Keratinocyte (primary cell): ENCODE measurements at regions not wholly inside any gene's neighbourhood (a gene's known extent, or its start where the extent isn't known, plus 50 kb on each side); places are given as distances from the start of the nearest gene placed in this dataset.

Source experiments
- DNase-seq: peaks from one replicate; pipeline ENCODE4 v3.0.0-alpha.2; 2011; ENCODE audit warnings: low read depth, missing footprints, low spot score
- FAIRE-seq: peaks from 2 replicates; lab custom pipeline; 2011; peaks lifted over from hg19 to GRCh38; lab: Jason Lieb, UNC
- H2AFZ ChIP-seq: 2 replicates; pipeline ENCODE4 v1.6.0; 2012; ENCODE audit warnings: low read length, control low read depth, inconsistent platforms; ENCODE audit not compliant: control insufficient read depth
- H3K27ac ChIP-seq: 2 replicates; pipeline ENCODE4 v1.5.1; 2011; ENCODE audit warnings: low read length; ENCODE audit not compliant: control insufficient read depth, insufficient read depth
- H3K27me3 ChIP-seq: 3 replicates; pipeline ENCODE4 v1.6.0; 2011; ENCODE audit warnings: low read length; ENCODE audit not compliant: control insufficient read depth, insufficient read depth; ENCODE audit errors: extremely low read depth
- H3K36me3 ChIP-seq, 2 experiments: 2 replicates in 1 of 2; 3 replicates in 1 of 2; pipeline ENCODE4 v1.5.1; 2011; ENCODE audit warnings: low read length in 2 of 2, mild to moderate bottlenecking in 1 of 2; ENCODE audit not compliant: control insufficient read depth in 2 of 2, insufficient read depth in 2 of 2; ENCODE audit errors: extremely low read depth in 1 of 2
- H3K4me1 ChIP-seq: 3 replicates; pipeline ENCODE4 v1.5.1; 2011; ENCODE audit warnings: low read length; ENCODE audit not compliant: control insufficient read depth, insufficient read depth; ENCODE audit errors: extremely low read depth
- H3K4me2 ChIP-seq: 3 replicates; pipeline ENCODE4 v1.6.0; 2011; ENCODE audit warnings: low read depth, low read length; ENCODE audit not compliant: control insufficient read depth, insufficient read depth; ENCODE audit errors: extremely low read depth
- H3K4me3 ChIP-seq, 3 experiments: fragments of 200-600 bp in 1 of 3; sonication (generic) in 1 of 3; 2 replicates in 2 of 3; 3 replicates in 1 of 3; pipeline ENCODE4 v1.5.1; 2011 to 2016; ENCODE audit warnings: low read length in 3 of 3, mild to moderate bottlenecking in 3 of 3, control low read depth in 2 of 3, inconsistent platforms in 1 of 3, low read depth in 1 of 3, mixed read lengths in 1 of 3, mixed run types in 1 of 3, moderate library complexity in 1 of 3; ENCODE audit not compliant: control insufficient read depth in 2 of 3, insufficient read depth in 2 of 3; ENCODE audit errors: extremely low read depth in 1 of 3
- H3K79me2 ChIP-seq: 2 replicates; pipeline ENCODE4 v1.6.0; 2012; ENCODE audit warnings: low read length; ENCODE audit not compliant: control insufficient read depth, insufficient read depth
- H3K9ac ChIP-seq: 3 replicates; pipeline ENCODE4 v1.6.0; 2011; ENCODE audit warnings: low read length; ENCODE audit not compliant: control insufficient read depth, insufficient read depth; ENCODE audit errors: extremely low read depth
- H3K9me1 ChIP-seq: 3 replicates; pipeline ENCODE4 v1.6.0; 2011; ENCODE audit warnings: low read length; ENCODE audit not compliant: control insufficient read depth, insufficient read depth; ENCODE audit errors: extremely low read depth
- H3K9me3 ChIP-seq: 2 replicates; pipeline ENCODE4 v1.5.1; 2012; ENCODE audit warnings: low read depth, low read length; ENCODE audit not compliant: control insufficient read depth
- H4K20me1 ChIP-seq: 3 replicates; pipeline ENCODE4 v1.6.0; 2011; ENCODE audit warnings: low read length; ENCODE audit not compliant: control insufficient read depth, insufficient read depth; ENCODE audit errors: extremely low read depth
- CTCF ChIP-seq, 3 experiments: IDR thresholded peaks in 1 of 3; conservative IDR thresholded peaks in 1 of 3; optimal IDR thresholded peaks in 1 of 3; 2 replicates in 2 of 3; 3 replicates in 1 of 3; pipeline versions ENCODE3 to v1.5.1; 2011; ENCODE audit warnings: low read length in 3 of 3, mild to moderate bottlenecking in 3 of 3, moderate library complexity in 2 of 3, control low read depth in 1 of 3, inconsistent platforms in 1 of 3; ENCODE audit not compliant: insufficient read depth in 2 of 3; ENCODE audit errors: extremely low read depth in 1 of 3
- EZH2 ChIP-seq: IDR thresholded peaks from one replicate; pipeline ENCODE4 v1.6.1; 2012; ENCODE audit warnings: inconsistent platforms, mild to moderate bottlenecking, low read length, moderate library complexity
- dilution Hi-C: fragments of 300-500 bp; cut with MboI; formaldehyde crosslinking; loops from one replicate; pipeline ENCODE4 v1.7.0; 2020; ENCODE audit warnings: low sequenced_read_pairs; ENCODE audit not compliant: extremely low pct_ligation_motif_present

GRCh38 chr2:144063602-144064001 is 456.3 kb downstream of the ZEB2 start:
- FAIRE-seq = no peak
- no peak overlapping the region for H3K4me3 ChIP-seq
- dilution Hi-C loops = no loop called here

GRCh38 chr2:144054911-144055310 is 465.0 kb downstream of the ZEB2 start:
- Histone ChIP-seq H3K9me3 (no peaks in the 10 kb centered on the region), H3K36me3 (no peaks in the 10 kb centered on the region), H3K79me2 (no peaks in the 10 kb centered on the region), H4K20me1 (no peaks in the 10 kb centered on the region), H3K4me1 (no peaks in the 10 kb centered on the region), H3K9ac (no peak overlapping the region), H3K4me3 (no peak overlapping the region), H3K27ac (no peak overlapping the region), H3K9me1 (no peaks in the 10 kb centered on the region), H2AFZ (no peak overlapping the region), H3K4me2 (no peak overlapping the region), H3K27me3 (no peaks in the 10 kb centered on the region)
- DNase-seq (no peak), FAIRE-seq (no peak)
- dilution Hi-C loops = no loop called here
- TF ChIP-seq EZH2 = no peak
- no peak for TF ChIP-seq CTCF (optimal IDR thresholded peaks at IDR 0.05 in 1 of 3, IDR thresholded peaks at IDR 0.05 in 1 of 3, conservative IDR thresholded peaks at IDR 0.05 in 1 of 3; ENCODE audit: extremely low read depth in 1 of 3, insufficient read depth in 2 of 3, low read length in 3 of 3)

More at GRCh38 chr2:144063602-144064001, 456.3 kb downstream of the ZEB2 start:
- Histone ChIP-seq H3K4me2 (no peak overlapping the region), H4K20me1 (no peaks in the 10 kb centered on the region), H3K9me1 (no peaks in the 10 kb centered on the region), H3K36me3 (no peaks in the 10 kb centered on the region), H3K9ac (no peak overlapping the region), H3K27me3 (no peaks in the 10 kb centered on the region), H3K79me2 (no peaks in the 10 kb centered on the region), H3K9me3 (no peaks in the 10 kb centered on the region), H3K27ac (no peak overlapping the region), H3K4me1 (no peaks in the 10 kb centered on the region), H2AFZ (no peak overlapping the region)
- DNase-seq = no peak
- TF ChIP-seq EZH2 = no peak
- TF ChIP-seq CTCF (optimal IDR thresholded peaks at IDR 0.05 in 1 of 3, IDR thresholded peaks at IDR 0.05 in 1 of 3, conservative IDR thresholded peaks at IDR 0.05 in 1 of 3; ENCODE audit: extremely low read depth in 1 of 3, insufficient read depth in 2 of 3, low read length in 3 of 3) = no peak
